ENCODE measurements at regions not wholly inside any gene's neighbourhood (a gene's known extent, or its start where the extent isn't known, plus 50 kb on each side); places are given as distances from the start of the nearest gene placed in this dataset.

GRCh38 chr4:107275225-107275624 lies 239.1 kb upstream of the DKK2 start:
- no peak for TF ChIP-seq POLR2AphosphoS5 (IDR thresholded peaks at IDR 0.05)
- TF ChIP-seq, protein P1, sequence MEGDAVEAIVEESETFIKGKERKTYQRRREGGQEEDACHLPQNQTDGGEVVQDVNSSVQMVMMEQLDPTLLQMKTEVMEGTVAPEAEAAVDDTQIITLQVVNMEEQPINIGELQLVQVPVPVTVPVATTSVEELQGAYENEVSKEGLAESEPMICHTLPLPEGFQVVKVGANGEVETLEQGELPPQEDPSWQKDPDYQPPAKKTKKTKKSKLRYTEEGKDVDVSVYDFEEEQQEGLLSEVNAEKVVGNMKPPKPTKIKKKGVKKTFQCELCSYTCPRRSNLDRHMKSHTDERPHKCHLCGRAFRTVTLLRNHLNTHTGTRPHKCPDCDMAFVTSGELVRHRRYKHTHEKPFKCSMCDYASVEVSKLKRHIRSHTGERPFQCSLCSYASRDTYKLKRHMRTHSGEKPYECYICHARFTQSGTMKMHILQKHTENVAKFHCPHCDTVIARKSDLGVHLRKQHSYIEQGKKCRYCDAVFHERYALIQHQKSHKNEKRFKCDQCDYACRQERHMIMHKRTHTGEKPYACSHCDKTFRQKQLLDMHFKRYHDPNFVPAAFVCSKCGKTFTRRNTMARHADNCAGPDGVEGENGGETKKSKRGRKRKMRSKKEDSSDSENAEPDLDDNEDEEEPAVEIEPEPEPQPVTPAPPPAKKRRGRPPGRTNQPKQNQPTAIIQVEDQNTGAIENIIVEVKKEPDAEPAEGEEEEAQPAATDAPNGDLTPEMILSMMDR (IDR thresholded peaks at IDR 0.05 in 8 of 11, conservative IDR thresholded peaks at IDR 0.05 in 3 of 11): no peak
- TF ChIP-seq POLR2A (IDR thresholded peaks at IDR 0.05): no peak
